Neural cell (in vitro differentiated cells): ENCODE measurements at regions not wholly inside any gene's neighbourhood (a gene's known extent, or its start where the extent isn't known, plus 50 kb on each side); places are given as distances from the start of the nearest gene placed in this dataset.

Experiments used
- H2AFZ ChIP-seq: fragments of 200-600, 300-800 bp; sonication (generic), shearing (Covaris generic); 2 replicates; pipeline ENCODE4 v1.6.0; 2014; ENCODE audit warnings: low read depth, mild to moderate bottlenecking, antibody characterized with exemption, low read length, moderate library complexity
- H3F3A ChIP-seq: fragments of 200-600 bp; shearing (Covaris generic); 2 replicates; pipeline ENCODE4 v1.6.1; 2016; ENCODE audit warnings: mild to moderate bottlenecking, moderate library complexity, mixed read lengths, antibody characterized with exemption, low read length; ENCODE audit not compliant: insufficient read depth, poor library complexity, severe bottlenecking
- H3K27ac ChIP-seq: fragments of 200-600, 300-800 bp; sonication (generic), shearing (Covaris generic); 2 replicates; pipeline ENCODE4 v1.5.1; 2014; ENCODE audit warnings: mild to moderate bottlenecking, low read length, moderate library complexity
- H3K27me3 ChIP-seq: fragments of 300-800, 200-600 bp; sonication (generic), shearing (Covaris generic); 2 replicates; pipeline ENCODE4 v1.6.0; 2014; ENCODE audit warnings: mild to moderate bottlenecking, low read depth, low read length, moderate library complexity; ENCODE audit not compliant: insufficient read depth
- H3K36me3 ChIP-seq: fragments of 300-800, 200-600 bp; sonication (generic), shearing (Covaris generic); 2 replicates; pipeline ENCODE4 v1.5.1; 2014; ENCODE audit warnings: mild to moderate bottlenecking, antibody characterized with exemption, low read length, moderate library complexity; ENCODE audit not compliant: insufficient read depth
- H3K4me2 ChIP-seq: fragments of 300-800, 200-600 bp; sonication (generic), shearing (Covaris generic); 2 replicates; pipeline ENCODE4 v1.6.0; 2014; ENCODE audit warnings: mild to moderate bottlenecking, low read length
- H3K4me3 ChIP-seq: fragments of 300-800, 200-600 bp; sonication (generic), shearing (Covaris generic); 2 replicates; pipeline ENCODE4 v1.5.1; 2014; ENCODE audit warnings: mild to moderate bottlenecking, low read length, moderate library complexity
- H3K79me2 ChIP-seq: fragments of 200-600 bp; shearing (Covaris generic); replicated peaks from 2 replicates; pipeline ENCODE4 v1.6.0; 2014; ENCODE audit warnings: mild to moderate bottlenecking, low read length, moderate library complexity; ENCODE audit not compliant: insufficient read depth
- H3K9ac ChIP-seq: fragments of 300-800, 200-600 bp; sonication (generic), shearing (Covaris generic); 2 replicates; pipeline ENCODE4 v1.6.1; 2016; ENCODE audit warnings: mild to moderate bottlenecking, low read length, mixed read lengths
- H3K9me2 ChIP-seq: fragments of 200-600 bp; shearing (Covaris generic); 2 replicates; pipeline ENCODE4 v1.6.1; 2016; ENCODE audit warnings: mild to moderate bottlenecking, low read length, mixed read lengths; ENCODE audit not compliant: insufficient read depth
- H3K9me3 ChIP-seq: fragments of 200-600, 300-800 bp; sonication (generic), shearing (Covaris generic); 2 replicates; pipeline ENCODE4 v1.6.1; 2016; ENCODE audit warnings: mild to moderate bottlenecking, mixed run types, low read length, moderate library complexity, mixed read lengths
- H4K20me1 ChIP-seq: fragments of 200-600 bp; shearing (Covaris generic); 2 replicates; pipeline ENCODE4 v1.6.1; 2016; ENCODE audit warnings: mild to moderate bottlenecking, mixed run types; ENCODE audit not compliant: insufficient read depth
- EP300 ChIP-seq: fragments of 450-650 bp; conservative IDR thresholded peaks from 2 replicates; pipeline ENCODE4 v1.6.1; 2014; ENCODE audit warnings: antibody characterized with exemption, mild to moderate bottlenecking, moderate library complexity; ENCODE audit not compliant: poor library complexity, severe bottlenecking
- EZH2 ChIP-seq: fragments of 200-600, 300-800 bp; shearing (Covaris generic), sonication (generic); IDR thresholded peaks from 2 replicates; pipeline ENCODE4 v1.6.1; 2014; ENCODE audit warnings: antibody characterized with exemption, low read length, borderline replicate concordance, mild to moderate bottlenecking; ENCODE audit not compliant: insufficient read depth, poor library complexity, severe bottlenecking
- MXI1 ChIP-seq: fragments of 450-650 bp; conservative IDR thresholded peaks from 2 replicates; pipeline ENCODE4 v1.6.1; 2014; ENCODE audit warnings: antibody characterized with exemption, mild to moderate bottlenecking; ENCODE audit not compliant: poor library complexity, severe bottlenecking
- POLR2AphosphoS5 ChIP-seq: IDR thresholded peaks from 2 replicates; pipeline ENCODE4 v1.6.1; 2012
- RAD21 ChIP-seq: fragments of 450-650 bp; conservative IDR thresholded peaks from 2 replicates; pipeline ENCODE4 v1.6.1; 2014; ENCODE audit warnings: antibody characterized with exemption, mild to moderate bottlenecking, moderate library complexity
- REST ChIP-seq: IDR thresholded peaks from 2 replicates; pipeline ENCODE4 v1.6.1; 2012; ENCODE audit warnings: borderline replicate concordance
- SMC3 ChIP-seq: fragments of 450-650 bp; conservative IDR thresholded peaks from 2 replicates; pipeline ENCODE4 v1.6.1; 2014; ENCODE audit warnings: antibody characterized with exemption, mild to moderate bottlenecking, moderate library complexity; ENCODE audit not compliant: poor library complexity
- TAF1 ChIP-seq: IDR thresholded peaks from 2 replicates; pipeline ENCODE4 v1.6.1; 2012; ENCODE audit warnings: low read depth
- TF ChIP-seq, protein P1 (sequence below): fragments of 450-650 bp; IDR thresholded peaks from 2 replicates; pipeline ENCODE4 v1.5.1; 2014; ENCODE audit warnings: antibody characterized with exemption, mild to moderate bottlenecking, moderate library complexity; ENCODE audit not compliant: poor library complexity, severe bottlenecking

DNA sequence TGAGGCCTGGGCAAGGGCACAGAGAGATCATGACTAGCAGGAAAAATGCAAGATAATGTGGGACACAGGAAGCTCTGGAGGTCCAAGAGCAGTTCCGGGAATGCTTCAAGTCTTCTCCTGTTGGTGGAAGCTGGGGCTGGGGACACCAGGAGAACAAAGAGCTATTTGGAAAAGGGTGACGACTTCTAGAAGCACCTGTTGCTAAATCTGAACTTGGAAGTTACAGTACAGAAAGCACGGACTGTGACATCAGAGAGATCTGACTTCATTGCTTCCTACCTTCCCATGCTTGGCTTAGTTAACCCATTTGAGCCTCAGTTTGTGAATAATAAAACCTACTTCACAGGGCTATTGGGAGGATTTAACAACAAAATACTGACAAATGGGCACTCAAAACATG lies 52.7 kb upstream of the NEO1 start:
- Histone ChIP-seq H3K4me2 (no peak overlapping the region), H3K27me3 (no peaks in the 10 kb centered on the region), H2AFZ (no peak overlapping the region), H3K9ac (no peak overlapping the region), H3K9me2 (no peaks in the 10 kb centered on the region), H3K4me3 (no peak overlapping the region), H3K27ac (no peak overlapping the region), H3K79me2 (no peaks in the 10 kb centered on the region), H3F3A (no peaks in the 10 kb centered on the region), H3K36me3 (no peaks in the 10 kb centered on the region), H4K20me1 (no peaks in the 10 kb centered on the region), H3K9me3 (no peaks in the 10 kb centered on the region)
- TF ChIP-seq EP300 = no peak
- TF ChIP-seq RAD21 = no peak
- TF ChIP-seq SMC3 = no peak
- TF ChIP-seq, protein P1, sequence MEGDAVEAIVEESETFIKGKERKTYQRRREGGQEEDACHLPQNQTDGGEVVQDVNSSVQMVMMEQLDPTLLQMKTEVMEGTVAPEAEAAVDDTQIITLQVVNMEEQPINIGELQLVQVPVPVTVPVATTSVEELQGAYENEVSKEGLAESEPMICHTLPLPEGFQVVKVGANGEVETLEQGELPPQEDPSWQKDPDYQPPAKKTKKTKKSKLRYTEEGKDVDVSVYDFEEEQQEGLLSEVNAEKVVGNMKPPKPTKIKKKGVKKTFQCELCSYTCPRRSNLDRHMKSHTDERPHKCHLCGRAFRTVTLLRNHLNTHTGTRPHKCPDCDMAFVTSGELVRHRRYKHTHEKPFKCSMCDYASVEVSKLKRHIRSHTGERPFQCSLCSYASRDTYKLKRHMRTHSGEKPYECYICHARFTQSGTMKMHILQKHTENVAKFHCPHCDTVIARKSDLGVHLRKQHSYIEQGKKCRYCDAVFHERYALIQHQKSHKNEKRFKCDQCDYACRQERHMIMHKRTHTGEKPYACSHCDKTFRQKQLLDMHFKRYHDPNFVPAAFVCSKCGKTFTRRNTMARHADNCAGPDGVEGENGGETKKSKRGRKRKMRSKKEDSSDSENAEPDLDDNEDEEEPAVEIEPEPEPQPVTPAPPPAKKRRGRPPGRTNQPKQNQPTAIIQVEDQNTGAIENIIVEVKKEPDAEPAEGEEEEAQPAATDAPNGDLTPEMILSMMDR = no peak
- no peak for TF ChIP-seq REST
- no peak for TF ChIP-seq MXI1
- TF ChIP-seq POLR2AphosphoS5 = no peak
- TF ChIP-seq TAF1 = no peak
- no peak for TF ChIP-seq EZH2

DNA sequence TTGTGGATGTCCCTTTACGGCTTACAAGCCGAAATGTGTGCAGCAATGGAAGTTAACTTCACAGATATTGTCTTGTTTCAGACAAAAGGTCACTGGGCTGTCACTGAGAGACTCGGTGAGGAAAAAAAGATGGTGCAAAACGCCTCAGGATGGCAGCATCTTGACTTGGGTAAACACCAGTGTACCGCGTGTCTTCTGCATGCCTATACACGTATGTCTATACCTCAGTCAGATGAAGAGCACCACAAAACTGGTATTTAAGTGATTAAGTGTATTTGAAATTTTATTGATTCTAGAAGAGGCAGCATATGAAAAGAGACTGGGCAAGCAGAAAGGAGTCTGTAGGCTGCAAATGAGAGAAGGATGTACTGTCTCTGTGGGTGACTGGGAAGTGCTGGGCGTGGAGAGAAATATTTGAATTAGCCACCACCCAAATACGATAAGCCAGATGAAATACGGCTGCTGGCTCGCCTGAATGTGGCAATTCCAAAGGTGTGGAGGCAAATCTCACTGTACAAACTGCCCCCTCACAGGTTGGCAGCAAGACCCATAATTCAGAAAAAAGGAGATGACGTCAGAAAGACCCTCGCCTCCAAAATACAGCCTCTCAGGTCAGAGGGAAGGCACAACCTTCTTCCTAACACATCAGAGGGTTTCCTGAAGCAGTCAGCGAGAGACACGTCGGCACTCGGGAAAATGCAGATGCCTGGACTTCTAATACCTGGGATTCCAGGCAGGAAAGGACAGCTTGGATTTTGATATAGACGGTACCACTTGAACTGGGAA lies 53.4 kb upstream of the NEO1 start:
- Histone ChIP-seq H3K9ac (no peak overlapping the region), H3K79me2 (no peaks in the 10 kb centered on the region), H3K9me2 (no peaks in the 10 kb centered on the region), H3K4me3 (no peak overlapping the region), H3K27me3 (no peaks in the 10 kb centered on the region), H3K36me3 (no peaks in the 10 kb centered on the region), H3F3A (no peaks in the 10 kb centered on the region), H4K20me1 (no peaks in the 10 kb centered on the region), H3K27ac (no peak overlapping the region), H3K9me3 (no peaks in the 10 kb centered on the region), H3K4me2 (no peak overlapping the region), H2AFZ (no peak overlapping the region)
- TF ChIP-seq REST = no peak
- no peak for TF ChIP-seq RAD21
- TF ChIP-seq, protein P1 = no peak
- no peak for TF ChIP-seq EZH2
- TF ChIP-seq TAF1 = no peak
